Body of pancreas (tissue), 4 donors: ENCODE measurements at regions not wholly inside any gene's neighbourhood (a gene's known extent, or its start where the extent isn't known, plus 50 kb on each side); places are given as distances from the start of the nearest gene placed in this dataset.

Experiments
- ATAC-seq: fragments of 150-250 bp; one replicate; pipeline ENCODE4 v1.9.1; 2016
- DNase-seq, 4 donors: peaks; one replicate each; pipeline ENCODE4 v3.0.0-alpha.2; 2019
- H3K27ac ChIP-seq, 4 donors: fragments of 200-600 bp; sonication (generic); 1 replicate in 3 of 4; 2 replicates in 1 of 4; pipeline versions ENCODE4 v1.5.1 to v1.6.1; 2016 to 2019; ENCODE audit warnings: mild to moderate bottlenecking in 1 of 4, mixed read lengths in 1 of 4, moderate library complexity in 1 of 4
- H3K27me3 ChIP-seq, 2 donors: fragments of 200-600 bp; sonication (generic); one replicate each; pipeline ENCODE4 v1.6.0; 2016; ENCODE audit warnings: mild to moderate bottlenecking in 1 of 2
- H3K36me3 ChIP-seq, 2 donors: fragments of 200-600 bp; sonication (generic); replicated peaks in 1 of 2; 2 replicates each; pipeline ENCODE4 v1.5.1; 2016; ENCODE audit warnings: low read depth in 2 of 2; ENCODE audit not compliant: insufficient read depth in 1 of 2
- H3K4me1 ChIP-seq: fragments of 200-600 bp; sonication (generic); one replicate; pipeline ENCODE4 v1.6.0; 2016
- H3K4me3 ChIP-seq, 2 donors: fragments of 200-600 bp; sonication (generic); 1 replicate in 1 of 2; 2 replicates in 1 of 2; pipeline ENCODE4 v1.5.1; 2016 to 2019
- H3K9me3 ChIP-seq, 3 donors: fragments of 200-600 bp; sonication (generic); 1 replicate in 2 of 3; 2 replicates in 1 of 3; pipeline ENCODE4 v1.5.1; 2016
- POLR2A ChIP-seq, 3 donors: fragments of 450-650 bp; IDR thresholded peaks; one replicate each; pipeline ENCODE4 v1.6.1; 2016; ENCODE audit warnings: antibody characterized with exemption in 3 of 3, mild to moderate bottlenecking in 2 of 3
- WGBS, 2 donors: methylation state at CpG; one replicate each; pipeline ENCODE4 v1.1.5; 2017; 5-methylcytosine and 5-hydroxymethylcytosine counted together
- intact Hi-C: fragments of 100-400 bp; cut with DNase I; formaldehyde crosslinking; loops from one replicate; pipeline ENCODE4 v1.15.1; 2023
- TF ChIP-seq, protein P1 (sequence below), 7 experiments: fragments of 450-650 bp in 4 of 7; fragments of 200-600 bp in 3 of 7; sonication (generic) in 3 of 7; IDR thresholded peaks; one replicate each; pipeline ENCODE4 v1.5.1; 2016 to 2019; ENCODE audit warnings: antibody characterized with exemption in 7 of 7

- Histone ChIP-seq H3K27ac (no peak overlapping the region), H3K4me1 (no peaks in the 10 kb centered on the region), H3K9me3 (no peaks in the 10 kb centered on the region), H3K27me3 (no peaks in the 10 kb centered on the region), H3K4me3 (no peak overlapping the region), H3K36me3 (no peaks in the 10 kb centered on the region)
- TF ChIP-seq, protein P1, sequence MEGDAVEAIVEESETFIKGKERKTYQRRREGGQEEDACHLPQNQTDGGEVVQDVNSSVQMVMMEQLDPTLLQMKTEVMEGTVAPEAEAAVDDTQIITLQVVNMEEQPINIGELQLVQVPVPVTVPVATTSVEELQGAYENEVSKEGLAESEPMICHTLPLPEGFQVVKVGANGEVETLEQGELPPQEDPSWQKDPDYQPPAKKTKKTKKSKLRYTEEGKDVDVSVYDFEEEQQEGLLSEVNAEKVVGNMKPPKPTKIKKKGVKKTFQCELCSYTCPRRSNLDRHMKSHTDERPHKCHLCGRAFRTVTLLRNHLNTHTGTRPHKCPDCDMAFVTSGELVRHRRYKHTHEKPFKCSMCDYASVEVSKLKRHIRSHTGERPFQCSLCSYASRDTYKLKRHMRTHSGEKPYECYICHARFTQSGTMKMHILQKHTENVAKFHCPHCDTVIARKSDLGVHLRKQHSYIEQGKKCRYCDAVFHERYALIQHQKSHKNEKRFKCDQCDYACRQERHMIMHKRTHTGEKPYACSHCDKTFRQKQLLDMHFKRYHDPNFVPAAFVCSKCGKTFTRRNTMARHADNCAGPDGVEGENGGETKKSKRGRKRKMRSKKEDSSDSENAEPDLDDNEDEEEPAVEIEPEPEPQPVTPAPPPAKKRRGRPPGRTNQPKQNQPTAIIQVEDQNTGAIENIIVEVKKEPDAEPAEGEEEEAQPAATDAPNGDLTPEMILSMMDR (IDR thresholded peaks at IDR 0.05) = no peak
- TF ChIP-seq POLR2A (IDR thresholded peaks at IDR 0.05) = no peak
- no peak for DNase-seq
- intact Hi-C loops = no loop called here
- 65 to 68% methylated on average over 8 to 11 of the region's 11 CpGs for WGBS, 2 donors
- no peak for ATAC-seq
Observed at GRCh38 chr4:189279188-189279587, 661.5 kb upstream of the FRG1 start.

GRCh38 chr4:189285377-189285776 lies 655.3 kb upstream of the FRG1 start:
- Histone ChIP-seq H3K27ac (no peak overlapping the region), H3K27me3 (no peaks in the 10 kb centered on the region), H3K4me1 (no peaks in the 10 kb centered on the region), H3K9me3 (no peaks in the 10 kb centered on the region), H3K4me3 (no peak overlapping the region), H3K36me3 (no peaks in the 10 kb centered on the region)
- intact Hi-C loops = no loop called here
- TF ChIP-seq, protein P1 (IDR thresholded peaks at IDR 0.05) = no peak
- TF ChIP-seq POLR2A (IDR thresholded peaks at IDR 0.05) = no peak
- no peak for ATAC-seq
- DNase-seq = no peak
- 46% methylated on average over 8 of the region's 8 CpGs for WGBS, 2 donors

GRCh38 chr4:189291939-189292338 lies 648.7 kb upstream of the FRG1 start:
- Histone ChIP-seq H3K9me3 (no peaks in the 10 kb centered on the region), H3K27ac (no peak overlapping the region), H3K4me3 (no peak overlapping the region), H3K4me1 (no peaks in the 10 kb centered on the region), H3K36me3 (no peaks in the 10 kb centered on the region), H3K27me3 (no peaks in the 10 kb centered on the region)
- intact Hi-C loops = no loop called here
- TF ChIP-seq, protein P1 (IDR thresholded peaks at IDR 0.05) = no peak
- TF ChIP-seq POLR2A (IDR thresholded peaks at IDR 0.05) = no peak
- no peak for ATAC-seq
- no peak for DNase-seq

DNA sequence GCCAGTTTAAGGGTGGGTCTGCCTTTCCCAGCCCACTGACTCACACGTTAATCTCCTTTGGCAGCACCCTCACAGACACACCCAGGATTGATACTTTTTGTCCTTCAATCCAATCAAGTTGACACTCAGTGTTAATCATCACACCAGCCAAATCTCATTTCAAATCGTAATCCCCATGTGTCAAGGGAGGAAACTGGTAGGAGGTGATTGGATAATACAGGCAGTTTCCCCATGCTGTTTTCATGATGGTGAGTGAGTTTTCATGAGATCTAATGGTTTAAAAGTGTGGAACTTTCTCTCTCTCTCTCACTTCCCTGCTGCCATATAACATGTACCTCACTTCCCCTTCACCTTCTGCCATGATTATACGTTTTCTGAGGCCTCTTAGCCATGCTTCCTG lies 647.2 kb upstream of the FRG1 start:
- H3K36me3 ChIP-seq = no peaks in the 10 kb centered on the region
- 30 to 37% methylated on average over 3 of the region's 3 CpGs for WGBS, 2 donors
- H3K9me3 ChIP-seq = no peaks in the 10 kb centered on the region
- H3K4me3 ChIP-seq = no peak overlapping the region
- no peaks in the 10 kb centered on the region for H3K27me3 ChIP-seq
- ATAC-seq = no peak
- no peaks in the 10 kb centered on the region for H3K4me1 ChIP-seq
- intact Hi-C loops = no loop called here
- no peak for DNase-seq
- no peak for TF ChIP-seq POLR2A (IDR thresholded peaks at IDR 0.05)
- TF ChIP-seq, protein P1 (IDR thresholded peaks at IDR 0.05) = no peak
- H3K27ac ChIP-seq = no peak overlapping the region

DNA sequence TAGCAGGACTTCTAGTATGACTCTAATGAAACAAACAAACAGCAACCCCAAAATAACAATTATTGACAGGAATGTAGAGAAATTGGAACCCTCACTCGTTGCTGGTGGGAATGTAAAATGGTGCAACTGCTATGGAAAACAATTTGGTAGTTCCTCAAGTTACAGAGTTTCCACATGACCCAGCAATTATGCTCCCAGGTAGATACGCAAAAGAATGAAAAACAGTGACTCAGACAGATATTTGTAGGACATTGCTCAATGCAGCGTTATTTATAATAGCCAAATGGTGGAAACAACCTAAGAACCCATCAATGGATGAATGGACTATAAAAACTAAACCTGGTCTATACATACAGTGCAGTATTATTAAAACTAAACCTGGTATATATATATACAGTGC lies 646.1 kb upstream of the FRG1 start:
- intact Hi-C loops = no loop called here
- WGBS, 2 donors = 48 to 69% methylated on average over 3 of the region's 3 CpGs
- H3K27me3 ChIP-seq = no peaks in the 10 kb centered on the region
- H3K36me3 ChIP-seq = no peaks in the 10 kb centered on the region
- H3K4me3 ChIP-seq = no peak overlapping the region
- no peak overlapping the region for H3K27ac ChIP-seq
- no peaks in the 10 kb centered on the region for H3K4me1 ChIP-seq
- H3K9me3 ChIP-seq = no peaks in the 10 kb centered on the region
- TF ChIP-seq, protein P1 (IDR thresholded peaks at IDR 0.05) = no peak
- no peak for TF ChIP-seq POLR2A (IDR thresholded peaks at IDR 0.05)
- ATAC-seq (no peak), DNase-seq (no peak)
